ENCODE measurements at regions not wholly inside any gene's neighbourhood (a gene's known extent, or its start where the extent isn't known, plus 50 kb on each side); places are given as distances from the start of the nearest gene placed in this dataset.

DNA sequence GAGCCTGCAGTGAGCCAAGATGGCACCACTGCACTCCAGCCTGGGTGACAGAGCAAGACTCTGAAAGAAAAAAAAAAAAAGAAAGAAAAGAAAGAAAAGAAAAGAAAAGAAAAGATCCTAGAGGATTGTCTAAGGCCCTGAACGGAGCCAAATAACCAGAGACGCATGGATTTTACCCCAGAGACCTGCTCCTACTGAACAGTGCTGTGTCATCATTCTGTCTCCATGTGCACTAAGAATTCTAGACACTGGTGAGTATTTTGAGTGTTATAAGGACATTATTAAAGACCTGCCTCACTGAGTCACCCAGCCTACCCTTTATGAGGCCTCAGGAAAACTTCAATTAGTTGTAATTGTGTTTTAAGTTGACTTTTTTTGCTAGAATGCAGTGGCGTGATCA is 61.9 kb upstream of the RIOK3 start:
- no peaks in the 10 kb centered on the region for H3K9me3 ChIP-seq (ENCODE audit: control insufficient read depth, low read depth, low read length)
- no peaks in the 10 kb centered on the region for H3K27me3 ChIP-seq (ENCODE audit: control insufficient read depth, insufficient read depth, low read length)
- H3K36me3 ChIP-seq (ENCODE audit: control insufficient read depth, low read depth, low read length): no peaks in the 10 kb centered on the region

GRCh38 chr18:23397907-23398306 is 55.2 kb upstream of the RIOK3 start:
- Histone ChIP-seq H3K36me3 (ENCODE audit: control insufficient read depth, low read depth, low read length) (no peaks in the 10 kb centered on the region), H3K4me1 (ENCODE audit: control insufficient read depth, low read depth, low read length) (peaks cover 12% of the 10 kb centered on the region), H3K9me3 (ENCODE audit: control insufficient read depth, low read depth, low read length) (no peaks in the 10 kb centered on the region), H3K4me3 (ENCODE audit: low read length) (no peak overlapping the region), H3K27ac (ENCODE audit: low read length) (no peak overlapping the region), H3K27me3 (ENCODE audit: control insufficient read depth, insufficient read depth, low read length) (no peaks in the 10 kb centered on the region), H3K9ac (ENCODE audit: low read length) (no peak overlapping the region)

More for the DNA sequence above, 61.9 kb upstream of the RIOK3 start:
- Histone ChIP-seq H3K27ac (ENCODE audit: low read length) (no peak overlapping the region), H3K4me1 (ENCODE audit: control insufficient read depth, low read depth, low read length) (no peaks in the 10 kb centered on the region), H3K4me3 (ENCODE audit: low read length) (no peak overlapping the region), H3K9ac (ENCODE audit: low read length) (no peak overlapping the region)

- Histone ChIP-seq H3K27me3 (ENCODE audit: control insufficient read depth, insufficient read depth, low read length) (no peaks in the 10 kb centered on the region), H3K4me3 (ENCODE audit: low read length) (no peak overlapping the region), H3K27ac (ENCODE audit: low read length) (no peak overlapping the region), H3K9me3 (ENCODE audit: control insufficient read depth, low read depth, low read length) (no peaks in the 10 kb centered on the region), H3K36me3 (ENCODE audit: control insufficient read depth, low read depth, low read length) (no peaks in the 10 kb centered on the region), H3K9ac (ENCODE audit: low read length) (no peak overlapping the region), H3K4me1 (ENCODE audit: control insufficient read depth, low read depth, low read length) (peaks cover 12% of the 10 kb centered on the region)
These were observed 54.7 kb upstream of the RIOK3 start for GRCh38 chr18:23398401-23398800.

DNA sequence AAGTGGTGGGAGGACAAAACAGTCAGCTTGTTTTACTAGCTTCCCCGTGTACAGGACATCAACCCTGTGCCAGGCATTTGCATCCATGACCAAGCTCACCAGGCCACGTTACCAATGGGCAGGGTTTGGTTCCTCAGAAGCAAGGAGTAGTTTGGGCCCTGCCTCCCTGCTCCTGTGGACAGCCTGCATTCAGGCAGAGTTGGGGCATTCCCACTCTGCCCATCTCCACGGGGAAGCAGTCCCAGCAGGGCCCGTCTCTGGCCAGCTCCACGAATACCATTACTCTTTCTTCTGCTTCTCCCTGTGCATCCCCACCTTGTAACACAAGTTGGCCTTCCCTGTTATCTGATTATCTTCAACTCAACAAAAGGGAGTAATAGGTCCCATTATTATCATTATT is 54.0 kb upstream of the RIOK3 start:
- no peaks in the 10 kb centered on the region for H3K36me3 ChIP-seq (ENCODE audit: control insufficient read depth, low read depth, low read length)
- no peak overlapping the region for H3K4me3 ChIP-seq (ENCODE audit: low read length)
- H3K27ac ChIP-seq (ENCODE audit: low read length): no peak overlapping the region

GRCh38 chr18:23400918-23401317 is 52.2 kb upstream of the RIOK3 start:
- H3K27ac ChIP-seq (ENCODE audit: low read length): no peak overlapping the region
- no peak overlapping the region for H3K9ac ChIP-seq (ENCODE audit: low read length)
- H3K4me3 ChIP-seq (ENCODE audit: low read length): no peak overlapping the region
- no peaks in the 10 kb centered on the region for H3K36me3 ChIP-seq (ENCODE audit: control insufficient read depth, low read depth, low read length)
- no peaks in the 10 kb centered on the region for H3K9me3 ChIP-seq (ENCODE audit: control insufficient read depth, low read depth, low read length)
- H3K4me1 ChIP-seq (ENCODE audit: control insufficient read depth, low read depth, low read length): peaks cover 12% of the 10 kb centered on the region
- no peaks in the 10 kb centered on the region for H3K27me3 ChIP-seq (ENCODE audit: control insufficient read depth, insufficient read depth, low read length)

More for the DNA sequence above, 54.0 kb upstream of the RIOK3 start:
- Histone ChIP-seq H3K4me1 (ENCODE audit: control insufficient read depth, low read depth, low read length) (peaks cover 12% of the 10 kb centered on the region), H3K9ac (ENCODE audit: low read length) (no peak overlapping the region), H3K9me3 (ENCODE audit: control insufficient read depth, low read depth, low read length) (no peaks in the 10 kb centered on the region), H3K27me3 (ENCODE audit: control insufficient read depth, insufficient read depth, low read length) (no peaks in the 10 kb centered on the region)

DNA sequence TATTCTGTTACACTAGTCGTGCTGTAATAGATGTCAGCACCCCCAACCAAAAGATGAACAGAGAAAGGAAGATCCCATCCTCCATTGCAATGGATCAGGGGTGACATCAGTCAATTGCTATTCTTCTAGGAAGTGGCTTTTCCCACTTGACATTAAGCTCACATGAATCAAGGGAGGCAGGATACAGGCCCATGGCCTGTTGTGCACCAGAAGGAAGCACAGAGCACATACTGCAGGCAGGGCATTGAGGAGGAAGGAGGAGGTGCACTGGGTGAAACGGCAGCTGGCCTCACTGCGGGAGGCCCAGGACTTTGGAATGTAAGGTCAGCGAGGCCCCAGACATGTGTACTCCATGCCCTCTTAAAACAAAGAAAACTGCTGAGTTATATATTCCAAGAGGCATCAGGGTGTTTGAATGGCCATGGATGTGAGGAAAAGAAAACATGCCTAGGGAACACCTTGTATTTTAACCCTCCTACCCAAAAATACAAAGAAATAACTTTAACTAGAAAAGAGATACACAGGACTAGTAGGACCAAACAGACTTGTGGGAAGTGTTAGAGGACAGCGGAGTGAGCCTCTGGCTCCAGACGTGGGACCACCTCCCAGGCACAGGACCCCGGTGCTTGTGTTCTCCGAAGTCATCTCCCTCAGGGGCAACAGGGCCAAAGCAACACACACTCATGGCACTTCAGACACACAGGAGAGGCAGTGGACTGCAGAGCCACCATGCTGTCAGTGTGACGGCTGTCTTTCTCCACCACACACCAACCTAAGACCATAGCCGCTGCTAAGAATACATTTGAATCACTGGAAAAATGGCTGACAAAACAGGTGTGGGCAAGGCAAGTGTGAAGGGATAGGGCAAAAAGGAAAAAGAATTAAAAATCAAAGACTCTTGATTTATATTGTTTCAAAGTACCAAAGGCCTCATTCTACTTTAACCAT is 51.4 kb upstream of the RIOK3 start:
- peaks cover 12% of the 10 kb centered on the region for H3K4me1 ChIP-seq (ENCODE audit: control insufficient read depth, low read depth, low read length)
- H3K9ac ChIP-seq (ENCODE audit: low read length): peak overlapping the region; percentile 55
- peak overlapping the region; percentile 85 for H3K27ac ChIP-seq (ENCODE audit: low read length)
- no peaks in the 10 kb centered on the region for H3K9me3 ChIP-seq (ENCODE audit: control insufficient read depth, low read depth, low read length)
- H3K4me3 ChIP-seq (ENCODE audit: low read length): no peak overlapping the region
- no peaks in the 10 kb centered on the region for H3K36me3 ChIP-seq (ENCODE audit: control insufficient read depth, low read depth, low read length)
- no peaks in the 10 kb centered on the region for H3K27me3 ChIP-seq (ENCODE audit: control insufficient read depth, insufficient read depth, low read length)

Data from iPS-18a (cell line).